Lower leg skin (tissue), 4 donors: ENCODE measurements at regions not wholly inside any gene's neighbourhood (a gene's known extent, or its start where the extent isn't known, plus 50 kb on each side); places are given as distances from the start of the nearest gene placed in this dataset.

Experiments used
- DNase-seq, 2 donors: peaks; one replicate each; pipeline ENCODE4 v3.0.0-alpha.2; 2019; ENCODE audit warnings: low spot score in 2 of 2
- H3K4me3 ChIP-seq: fragments of 200-600 bp; sonication (generic); 2 replicates; pipeline ENCODE4 v1.5.1; 2017; ENCODE audit warnings: mild to moderate bottlenecking, low read depth; ENCODE audit not compliant: poor library complexity, severe bottlenecking
- POLR2A ChIP-seq, 2 donors: fragments of 450-650 bp; IDR thresholded peaks; one replicate each; pipeline ENCODE4 v1.6.1; 2016 to 2017; ENCODE audit warnings: antibody characterized with exemption in 2 of 2, mild to moderate bottlenecking in 1 of 2, moderate library complexity in 1 of 2
- WGBS, 2 donors: methylation state at CpG; one replicate each; pipeline ENCODE4 v1.1.5; 2018; 5-methylcytosine and 5-hydroxymethylcytosine counted together
- intact Hi-C: fragments of 100-400 bp; cut with DNase I; formaldehyde crosslinking; loops from one replicate; pipeline ENCODE4 v1.15.0; 2023; ENCODE audit warnings: low total_unique reads
- TF ChIP-seq, protein P1 (sequence below), 3 donors: fragments of 450-650 bp; IDR thresholded peaks; one replicate each; pipeline ENCODE4 v1.5.1; 2016; ENCODE audit warnings: antibody characterized with exemption in 3 of 3, mild to moderate bottlenecking in 3 of 3, moderate library complexity in 2 of 3

DNA sequence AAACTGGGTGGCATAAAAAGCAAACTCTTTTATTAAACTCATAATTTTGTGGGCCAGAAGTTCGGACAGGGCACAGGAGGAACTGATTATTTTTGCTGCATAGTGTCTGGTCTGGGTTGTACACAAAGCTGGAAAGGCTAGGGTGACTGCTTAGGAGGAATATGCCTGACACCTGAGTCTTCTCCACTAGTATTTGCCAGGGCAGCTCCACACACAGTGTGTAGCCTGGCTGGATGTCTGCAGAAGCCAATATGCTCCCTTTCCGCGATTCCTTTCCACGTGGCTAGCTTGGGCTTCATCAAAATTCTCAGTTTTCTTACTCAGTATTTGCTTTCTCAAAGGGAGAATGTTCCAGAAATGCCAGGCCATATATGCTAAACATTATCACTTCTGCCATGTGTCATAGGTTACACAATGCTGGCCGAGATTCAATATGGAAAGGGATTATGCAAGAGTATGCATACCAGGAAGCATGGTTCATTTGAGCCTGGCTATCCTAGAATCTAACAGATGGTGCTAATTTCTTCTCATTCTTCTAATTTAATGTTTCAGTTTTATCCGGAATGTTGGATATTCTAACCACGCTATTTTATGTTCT lies 142.7 kb upstream of the DOK6 start:
- no peak for DNase-seq
- 62 to 68% methylated on average over 7 of the region's 7 CpGs for WGBS, 2 donors
- TF ChIP-seq, protein P1, sequence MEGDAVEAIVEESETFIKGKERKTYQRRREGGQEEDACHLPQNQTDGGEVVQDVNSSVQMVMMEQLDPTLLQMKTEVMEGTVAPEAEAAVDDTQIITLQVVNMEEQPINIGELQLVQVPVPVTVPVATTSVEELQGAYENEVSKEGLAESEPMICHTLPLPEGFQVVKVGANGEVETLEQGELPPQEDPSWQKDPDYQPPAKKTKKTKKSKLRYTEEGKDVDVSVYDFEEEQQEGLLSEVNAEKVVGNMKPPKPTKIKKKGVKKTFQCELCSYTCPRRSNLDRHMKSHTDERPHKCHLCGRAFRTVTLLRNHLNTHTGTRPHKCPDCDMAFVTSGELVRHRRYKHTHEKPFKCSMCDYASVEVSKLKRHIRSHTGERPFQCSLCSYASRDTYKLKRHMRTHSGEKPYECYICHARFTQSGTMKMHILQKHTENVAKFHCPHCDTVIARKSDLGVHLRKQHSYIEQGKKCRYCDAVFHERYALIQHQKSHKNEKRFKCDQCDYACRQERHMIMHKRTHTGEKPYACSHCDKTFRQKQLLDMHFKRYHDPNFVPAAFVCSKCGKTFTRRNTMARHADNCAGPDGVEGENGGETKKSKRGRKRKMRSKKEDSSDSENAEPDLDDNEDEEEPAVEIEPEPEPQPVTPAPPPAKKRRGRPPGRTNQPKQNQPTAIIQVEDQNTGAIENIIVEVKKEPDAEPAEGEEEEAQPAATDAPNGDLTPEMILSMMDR (IDR thresholded peaks at IDR 0.05): no peak
- TF ChIP-seq POLR2A (IDR thresholded peaks at IDR 0.05): no peak
- intact Hi-C loops: no loop called here
- H3K4me3 ChIP-seq: no peak overlapping the region

DNA sequence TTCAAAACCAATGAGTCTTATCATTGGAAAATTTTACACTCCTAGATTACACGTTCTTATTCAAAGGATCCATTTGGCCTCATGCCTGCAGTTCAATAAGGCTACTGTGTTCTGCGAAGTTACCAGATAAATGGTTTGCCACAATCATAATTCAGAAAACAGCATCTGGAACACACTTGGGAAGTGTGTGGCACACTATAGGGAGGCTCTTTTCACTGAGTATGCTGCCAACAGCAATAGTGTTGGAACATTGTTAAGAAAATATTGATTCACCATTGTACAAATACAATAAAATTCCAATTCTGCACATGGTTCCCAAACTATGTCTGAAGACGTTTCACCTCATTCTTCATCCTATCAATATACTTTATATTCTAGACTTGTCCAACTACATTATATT lies 141.4 kb upstream of the DOK6 start:
- no peak for DNase-seq
- intact Hi-C loops: no loop called here
- no peak for TF ChIP-seq POLR2A (IDR thresholded peaks at IDR 0.05)
- TF ChIP-seq, protein P1 (IDR thresholded peaks at IDR 0.05): no peak
- H3K4me3 ChIP-seq: no peak overlapping the region
- 61 to 67% methylated on average over 3 of the region's 3 CpGs for whole genome bisulfite sequencing, 2 donors

DNA sequence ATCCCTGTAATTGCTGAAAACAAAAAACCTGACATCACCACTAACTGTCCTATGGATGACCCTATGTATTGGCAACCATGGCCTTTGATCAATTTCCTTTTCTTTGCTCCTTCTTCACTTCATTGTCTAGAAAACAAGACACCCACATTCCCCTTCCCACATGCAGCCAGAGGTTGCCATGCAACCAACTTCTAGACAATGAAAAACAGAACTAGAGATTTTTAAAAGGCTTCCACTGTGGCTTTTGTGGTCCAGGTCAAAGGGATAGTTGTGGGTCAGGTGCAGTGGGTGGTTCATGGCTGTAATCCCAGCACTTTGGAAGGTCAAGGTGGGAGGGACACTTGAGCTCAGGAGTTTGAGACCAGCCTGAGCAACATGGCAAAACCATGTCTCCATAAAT lies 139.3 kb upstream of the DOK6 start:
- TF ChIP-seq, protein P1 (IDR thresholded peaks at IDR 0.05): no peak
- no peak for TF ChIP-seq POLR2A (IDR thresholded peaks at IDR 0.05)
- no peak overlapping the region for H3K4me3 ChIP-seq
- intact Hi-C loops: loop anchor here (2.0 kb wide), 1 partner anchor 59 kb away; no protein-coding TSS in a partner anchor
- DNase-seq: no peak

DNA sequence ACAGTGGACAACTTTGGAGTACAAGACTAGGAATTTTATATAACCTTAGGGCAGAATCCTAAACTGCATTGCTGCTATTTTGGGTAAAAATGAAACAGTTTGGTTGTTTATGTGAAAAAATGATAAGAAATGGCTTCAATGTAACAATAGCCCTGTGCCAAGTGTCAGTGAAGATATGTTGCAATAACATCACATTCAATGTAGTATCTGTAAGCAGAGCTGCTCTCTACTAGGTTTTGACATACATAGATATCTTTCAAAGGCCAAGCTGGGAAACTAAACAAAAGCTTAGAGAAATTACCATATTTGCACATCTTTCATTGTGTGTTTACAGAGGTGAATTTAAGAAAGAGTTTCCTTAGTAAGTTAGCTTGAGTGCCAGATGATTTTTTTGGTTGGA lies 135.0 kb upstream of the DOK6 start:
- intact Hi-C loops: no loop called here
- no peak for TF ChIP-seq POLR2A (IDR thresholded peaks at IDR 0.05)
- TF ChIP-seq, protein P1 (IDR thresholded peaks at IDR 0.05): no peak

DNA sequence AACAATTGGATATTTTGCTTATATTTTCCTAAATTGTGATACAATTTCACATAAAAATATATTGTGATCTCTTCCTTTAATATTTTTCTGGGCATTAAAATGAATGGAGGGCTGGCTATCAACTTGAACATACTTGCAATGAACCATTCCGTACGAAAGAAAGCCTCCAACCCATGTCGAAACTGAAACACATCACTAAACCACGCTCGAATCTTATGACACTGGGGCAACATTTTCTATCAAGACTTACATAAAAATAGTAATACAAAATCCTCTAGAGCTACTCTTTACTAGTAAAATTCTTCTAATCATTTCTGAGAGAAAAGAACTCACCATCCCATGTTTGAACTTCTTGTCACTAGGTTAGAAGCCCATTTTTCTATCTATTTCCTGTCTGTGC lies 132.8 kb upstream of the DOK6 start:
- TF ChIP-seq, protein P1 (IDR thresholded peaks at IDR 0.05): no peak
- TF ChIP-seq POLR2A (IDR thresholded peaks at IDR 0.05): no peak
- intact Hi-C loops: no loop called here
- DNase-seq: no peak
- 94 to 96% methylated on average over 5 of the region's 5 CpGs for WGBS, 2 donors
- H3K4me3 ChIP-seq: no peak overlapping the region

More for the DNA sequence above, 135.0 kb upstream of the DOK6 start:
- H3K4me3 ChIP-seq: no peak overlapping the region
- no peak for DNase-seq

DNA sequence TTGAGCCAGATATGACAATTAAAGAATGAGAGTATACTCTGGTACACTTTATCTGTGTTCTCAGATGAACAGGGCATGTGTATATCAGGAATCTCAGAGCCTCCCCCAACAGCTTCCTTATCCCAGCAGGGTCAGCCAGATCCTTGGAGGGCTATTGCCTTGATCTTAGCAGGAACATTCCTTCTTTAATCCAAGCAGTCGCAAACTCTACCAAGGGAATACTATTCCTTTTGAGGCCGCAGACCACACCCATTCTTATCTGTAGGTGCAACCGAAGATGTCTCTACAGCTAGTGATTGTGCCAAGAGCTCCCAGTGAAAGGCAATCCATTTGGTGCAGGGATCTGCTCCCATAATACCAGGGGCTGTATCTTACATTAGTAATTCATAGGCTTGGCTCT lies 118.3 kb upstream of the DOK6 start:
- no peak for DNase-seq
- intact Hi-C loops: no loop called here
- TF ChIP-seq POLR2A (IDR thresholded peaks at IDR 0.05): no peak
- TF ChIP-seq, protein P1 (IDR thresholded peaks at IDR 0.05): no peak
- WGBS, 2 donors: 42 to 61% methylated on average over 3 of the region's 3 CpGs
- H3K4me3 ChIP-seq: no peak overlapping the region
